ENCODE measurements at regions not wholly inside any gene's neighbourhood (a gene's known extent, or its start where the extent isn't known, plus 50 kb on each side); places are given as distances from the start of the nearest gene placed in this dataset.

GRCh38 chr2:163008642-163009041 is 170.1 kb upstream of the KCNH7 start:
- TF ChIP-seq NFIC (IDR thresholded peaks at IDR 0.05) (no peak), POLR2A (conservative IDR thresholded peaks at IDR 0.05) (no peak), SRSF9 (IDR thresholded peaks at IDR 0.05; ENCODE audit: borderline replicate concordance, low read depth, low read length) (no peak), CTCF (IDR thresholded peaks at IDR 0.05 in 2 of 3, conservative IDR thresholded peaks at IDR 0.05 in 1 of 3; ENCODE audit: insufficient read depth in 2 of 3, low read depth in 1 of 3, low read length in 3 of 3) (no peak), SAP30 (IDR thresholded peaks at IDR 0.05; ENCODE audit: borderline replicate concordance, insufficient read depth, low read depth, low read length, poor library complexity, severe bottlenecking) (no peak), NONO (IDR thresholded peaks at IDR 0.05; ENCODE audit: low read depth in 2 of 2, low read length in 1 of 2) (no peak), HDAC3 (IDR thresholded peaks at IDR 0.05; ENCODE audit: borderline replicate concordance, partially characterized antibody) (no peak), BHLHE40 (IDR thresholded peaks at IDR 0.05; ENCODE audit: low read length) (no peak), ZNF551 (CRISPR knock-in tag; IDR thresholded peaks at IDR 0.05) (no peak), POLR2AphosphoS5 (IDR thresholded peaks at IDR 0.05; ENCODE audit: control insufficient read depth, insufficient read depth, low read depth, low read length) (no peak), ZNF592 (IDR thresholded peaks at IDR 0.05) (no peak), ZBTB8A (IDR thresholded peaks at IDR 0.05; ENCODE audit: partially characterized antibody) (no peak)
